ENCODE measurements at regions not wholly inside any gene's neighbourhood (a gene's known extent, or its start where the extent isn't known, plus 50 kb on each side); places are given as distances from the start of the nearest gene placed in this dataset.

DNA sequence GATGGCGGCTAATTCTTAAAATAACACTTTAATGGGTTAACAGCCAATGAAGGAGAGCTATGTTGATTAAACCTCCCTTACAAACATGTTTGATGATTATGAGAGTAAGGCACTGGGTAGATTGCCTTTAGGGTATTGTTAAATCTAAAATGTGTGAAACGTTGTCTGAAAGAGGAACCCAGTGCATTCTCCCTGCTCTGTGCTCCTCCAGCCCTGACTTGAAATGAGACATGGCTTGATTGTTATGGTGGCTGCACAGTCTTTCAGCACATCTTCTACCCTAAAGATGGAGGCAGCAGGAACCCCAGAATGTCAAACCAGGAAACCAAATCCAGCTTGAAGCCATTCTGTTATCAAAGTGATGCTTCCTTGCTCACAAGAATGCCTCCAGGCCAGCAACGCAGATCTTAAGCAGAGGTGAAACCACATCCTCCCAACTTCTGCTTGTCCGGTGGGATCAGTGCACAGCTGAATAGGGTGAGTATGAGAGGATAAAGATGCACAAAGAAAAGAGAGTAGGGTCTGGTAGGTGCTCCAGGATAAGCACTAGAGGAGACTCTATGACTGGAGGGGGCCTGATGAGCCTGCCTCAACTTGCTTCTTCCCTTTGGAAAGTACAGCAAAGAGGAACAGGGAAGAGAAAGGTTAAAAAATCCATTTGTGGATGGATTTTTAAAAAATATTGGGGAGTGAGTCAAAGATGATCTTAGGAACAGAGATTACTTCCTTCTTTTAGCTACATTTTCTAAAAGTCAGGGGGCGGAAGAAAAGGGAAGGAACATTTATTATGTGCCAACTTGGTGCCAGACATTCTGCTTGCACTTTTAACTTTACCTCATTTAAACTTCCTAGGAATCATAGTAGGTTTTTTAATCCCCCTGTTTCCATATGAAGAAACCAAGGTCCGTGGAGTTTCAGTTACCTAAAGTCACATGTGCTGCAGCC lies 523.0 kb downstream of the TXNL1 start:
- no peak for DNase-seq (ENCODE audit: low spot score)
- TF ChIP-seq, protein P1, sequence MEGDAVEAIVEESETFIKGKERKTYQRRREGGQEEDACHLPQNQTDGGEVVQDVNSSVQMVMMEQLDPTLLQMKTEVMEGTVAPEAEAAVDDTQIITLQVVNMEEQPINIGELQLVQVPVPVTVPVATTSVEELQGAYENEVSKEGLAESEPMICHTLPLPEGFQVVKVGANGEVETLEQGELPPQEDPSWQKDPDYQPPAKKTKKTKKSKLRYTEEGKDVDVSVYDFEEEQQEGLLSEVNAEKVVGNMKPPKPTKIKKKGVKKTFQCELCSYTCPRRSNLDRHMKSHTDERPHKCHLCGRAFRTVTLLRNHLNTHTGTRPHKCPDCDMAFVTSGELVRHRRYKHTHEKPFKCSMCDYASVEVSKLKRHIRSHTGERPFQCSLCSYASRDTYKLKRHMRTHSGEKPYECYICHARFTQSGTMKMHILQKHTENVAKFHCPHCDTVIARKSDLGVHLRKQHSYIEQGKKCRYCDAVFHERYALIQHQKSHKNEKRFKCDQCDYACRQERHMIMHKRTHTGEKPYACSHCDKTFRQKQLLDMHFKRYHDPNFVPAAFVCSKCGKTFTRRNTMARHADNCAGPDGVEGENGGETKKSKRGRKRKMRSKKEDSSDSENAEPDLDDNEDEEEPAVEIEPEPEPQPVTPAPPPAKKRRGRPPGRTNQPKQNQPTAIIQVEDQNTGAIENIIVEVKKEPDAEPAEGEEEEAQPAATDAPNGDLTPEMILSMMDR (IDR thresholded peaks at IDR 0.05; ENCODE audit: extremely low read depth, missing control alignments): no peak

DNA sequence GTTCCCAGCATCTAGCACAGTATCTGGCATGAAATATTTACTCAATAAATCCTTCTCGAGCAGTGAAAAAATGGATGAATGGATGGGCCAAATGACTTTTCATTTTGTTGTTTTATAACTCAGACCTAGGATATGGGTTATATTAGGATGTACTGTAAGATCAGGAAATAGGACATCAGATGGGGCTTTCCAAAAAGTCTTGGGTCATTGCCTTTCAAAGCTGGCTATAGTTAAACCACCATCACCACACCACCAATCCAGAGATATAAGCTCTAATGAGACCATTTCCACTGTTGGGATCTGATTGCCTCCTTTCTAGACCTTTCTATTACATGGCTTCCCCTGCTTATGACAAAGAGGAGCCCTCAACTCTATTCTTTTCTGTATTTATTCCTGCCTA lies 525.0 kb upstream of the TCF4 start:
- no peak for DNase-seq (ENCODE audit: low spot score)
- TF ChIP-seq, protein P1 (IDR thresholded peaks at IDR 0.05; ENCODE audit: extremely low read depth, missing control alignments): no peak

DNA sequence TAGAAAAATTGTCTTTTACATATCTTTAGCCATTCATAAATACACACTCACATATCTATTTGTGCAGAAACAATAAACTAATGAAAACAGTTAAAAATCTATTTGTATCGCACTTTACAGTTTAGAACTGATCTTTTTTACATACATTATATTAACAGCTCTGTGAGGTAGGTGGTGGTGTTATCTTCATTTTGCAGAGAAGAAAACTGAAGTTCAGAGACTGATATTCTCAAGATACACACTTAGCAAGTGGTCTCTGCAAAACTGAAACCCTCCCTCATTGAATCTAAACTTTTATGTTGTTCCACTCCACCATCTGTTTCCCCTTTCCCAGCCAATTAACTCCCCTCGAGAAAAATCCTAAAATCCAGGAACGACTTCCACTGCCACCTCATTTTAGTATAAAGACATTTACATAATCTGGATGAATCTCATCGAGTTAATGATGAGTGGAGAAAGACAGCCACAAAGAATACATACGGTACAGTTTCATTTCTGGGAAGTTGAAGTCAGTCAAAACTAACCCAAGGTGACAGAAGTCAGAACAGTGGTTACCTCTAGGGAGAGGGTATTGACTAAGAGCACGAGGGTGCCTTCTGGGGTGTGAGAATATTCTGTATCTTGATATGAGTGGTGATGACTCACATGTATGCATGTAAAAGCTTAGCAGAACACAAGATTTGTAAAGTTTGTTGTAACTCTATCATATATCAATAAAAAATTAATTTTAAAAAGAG lies 524.2 kb upstream of the TCF4 start:
- DNase-seq (ENCODE audit: low spot score): peak; percentile 28
- TF ChIP-seq, protein P1 (IDR thresholded peaks at IDR 0.05; ENCODE audit: extremely low read depth, missing control alignments): no peak

DNA sequence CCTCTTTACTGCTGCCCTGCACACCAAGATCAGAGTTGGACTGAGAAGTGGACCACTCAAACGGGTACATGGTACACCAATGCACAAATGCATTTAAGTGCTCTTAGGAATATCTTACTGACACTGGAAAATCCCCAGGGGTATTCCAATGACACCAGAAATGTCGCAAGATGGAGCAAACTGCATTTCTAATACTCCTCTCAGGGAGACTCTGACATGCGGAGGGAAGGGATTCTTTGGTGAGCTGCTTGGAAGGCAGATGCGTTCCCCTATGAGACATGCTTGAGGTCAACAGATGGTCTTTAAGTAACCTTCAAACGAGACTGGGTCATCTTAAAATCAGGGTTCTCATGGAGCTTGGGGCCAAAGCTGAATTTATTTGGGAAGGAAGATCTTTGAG lies 521.8 kb upstream of the TCF4 start:
- no peak for DNase-seq (ENCODE audit: low spot score)
- TF ChIP-seq, protein P1 (IDR thresholded peaks at IDR 0.05; ENCODE audit: extremely low read depth, missing control alignments): no peak

DNA sequence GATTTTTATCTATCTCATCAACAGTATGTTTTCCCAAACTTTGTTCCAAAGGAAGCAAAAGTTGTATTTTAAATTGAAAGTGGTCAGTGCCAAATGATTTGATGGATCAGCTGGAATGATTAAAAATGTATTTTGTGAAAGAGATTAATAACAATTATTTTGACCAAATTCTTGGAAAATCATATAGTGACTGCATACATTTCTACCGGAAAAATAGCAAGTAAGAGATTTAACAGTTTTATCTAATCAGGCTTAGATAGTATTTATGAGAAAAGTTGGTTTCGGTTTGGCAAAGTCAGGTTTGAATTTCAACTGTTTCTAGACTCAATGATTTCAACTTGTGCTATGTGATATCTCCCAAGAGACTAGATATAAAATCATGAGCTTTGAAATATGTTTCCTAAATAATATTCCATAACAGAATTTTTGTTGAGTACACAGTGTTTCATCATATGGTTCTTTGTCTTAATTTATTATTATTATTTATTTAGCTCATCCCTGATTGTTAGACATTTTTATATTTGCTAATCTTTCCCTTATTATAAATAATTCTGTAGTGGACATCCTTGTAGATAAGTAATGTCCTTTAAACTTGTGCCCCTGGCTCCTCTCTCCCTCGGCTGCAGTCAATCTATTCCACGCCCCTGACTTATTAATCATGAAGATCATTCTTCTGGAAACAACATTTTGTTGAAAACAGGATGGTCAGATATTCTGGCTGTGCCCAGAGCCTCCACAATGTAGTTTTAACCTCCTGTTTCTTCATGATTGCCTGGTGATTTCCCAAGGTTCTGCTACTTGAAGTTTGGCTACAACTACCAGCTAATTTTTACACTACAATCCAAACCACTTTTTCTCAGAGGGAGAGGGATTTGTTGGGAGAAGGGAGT lies 520.7 kb upstream of the TCF4 start:
- TF ChIP-seq, protein P1 (IDR thresholded peaks at IDR 0.05; ENCODE audit: extremely low read depth, missing control alignments): no peak
- DNase-seq (ENCODE audit: low spot score): no peak

DNA sequence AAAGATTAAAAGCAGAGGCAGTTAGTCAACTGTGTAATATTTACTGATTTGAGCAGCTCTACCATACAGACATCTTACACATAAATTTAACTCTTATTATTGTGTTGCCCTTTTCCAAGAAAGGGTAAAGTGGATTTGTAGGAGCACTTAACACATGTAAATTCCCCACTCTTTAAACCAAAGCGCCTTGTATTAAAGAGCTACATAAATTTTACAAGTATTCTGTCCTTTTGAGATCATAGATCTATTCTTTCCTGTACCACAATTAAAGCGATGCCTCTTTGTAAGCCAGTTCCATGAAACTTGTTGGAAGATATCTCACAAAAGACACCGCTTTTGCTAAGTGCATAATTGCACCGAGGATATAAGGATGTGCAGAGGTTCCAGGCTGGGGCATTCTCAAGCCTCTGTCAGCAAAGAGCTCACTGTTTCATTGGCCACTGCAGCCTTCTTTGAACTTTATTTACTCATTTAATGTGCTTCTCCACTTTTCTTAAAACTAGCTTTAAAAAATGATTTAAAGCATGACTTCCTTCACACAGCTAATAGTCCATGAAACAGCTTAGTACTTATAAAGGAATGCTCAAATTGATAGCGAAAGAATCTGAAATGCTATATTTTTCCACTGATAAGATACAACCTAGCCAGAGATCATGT lies 520.0 kb upstream of the TCF4 start:
- TF ChIP-seq, protein P1 (IDR thresholded peaks at IDR 0.05; ENCODE audit: extremely low read depth, missing control alignments): no peak
- no peak for DNase-seq (ENCODE audit: low spot score)
